ENCODE measurements at regions not wholly inside any gene's neighbourhood (a gene's known extent, or its start where the extent isn't known, plus 50 kb on each side); places are given as distances from the start of the nearest gene placed in this dataset.

- TF ChIP-seq CTCF (IDR thresholded peaks at IDR 0.05 in 2 of 3, conservative IDR thresholded peaks at IDR 0.05 in 1 of 3; ENCODE audit: borderline replicate concordance in 1 of 3, insufficient read depth in 1 of 3, low read depth in 2 of 3, low read length in 2 of 3), result no peak
- no peak for TF ChIP-seq TCF7L2 (IDR thresholded peaks at IDR 0.05; ENCODE audit: borderline replicate concordance, extremely low read depth, insufficient read depth, insufficient read length)
- no peak for TF ChIP-seq POLR2A (IDR thresholded peaks at IDR 0.05; ENCODE audit: borderline replicate concordance, extremely low read depth, insufficient read depth, insufficient read length)
- TF ChIP-seq EZH2 (IDR thresholded peaks at IDR 0.05), result no peak
- TF ChIP-seq EGR1 (IDR thresholded peaks at IDR 0.05; ENCODE audit: low read depth), result no peak
- TF ChIP-seq SIN3A (IDR thresholded peaks at IDR 0.05; ENCODE audit: low read depth), result no peak
- TF ChIP-seq, protein P1, sequence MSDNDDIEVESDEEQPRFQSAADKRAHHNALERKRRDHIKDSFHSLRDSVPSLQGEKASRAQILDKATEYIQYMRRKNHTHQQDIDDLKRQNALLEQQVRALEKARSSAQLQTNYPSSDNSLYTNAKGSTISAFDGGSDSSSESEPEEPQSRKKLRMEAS (IDR thresholded peaks at IDR 0.05), result no peak
Observed at GRCh38 chr4:176549161-176549865, 229.5 kb downstream of the SPCS3 start.
